ENCODE measurements at regions not wholly inside any gene's neighbourhood (a gene's known extent, or its start where the extent isn't known, plus 50 kb on each side); places are given as distances from the start of the nearest gene placed in this dataset.

- H3K4me1 ChIP-seq (ENCODE audit: control insufficient read depth in 5 of 5, insufficient read depth in 5 of 5, low read length in 5 of 5): no peaks in the 10 kb centered on the region
- WGBS, 2 donors: 82 to 87% methylated on average over 4 of the region's 4 CpGs
- DNase-seq: no peak
- TF ChIP-seq CTCF (IDR thresholded peaks at IDR 0.05; ENCODE audit: control extremely low read depth, extremely low read depth): no peak
- H3K36me3 ChIP-seq (ENCODE audit: control insufficient read depth in 4 of 4, insufficient read depth in 4 of 4, low read length in 4 of 4): no peaks in the 10 kb centered on the region
- peaks cover 0 to 11% (median 0%) of the 10 kb centered on the region in 4 donors for H3K9me3 ChIP-seq (ENCODE audit: control insufficient read depth in 4 of 4, insufficient read depth in 3 of 4, low read length in 3 of 4)
- H3K4me3 ChIP-seq: no peak overlapping the region
- no peaks in the 10 kb centered on the region for H3K27me3 ChIP-seq (ENCODE audit: control insufficient read depth in 3 of 3, insufficient read depth in 3 of 3, low read length in 2 of 3)
- no peak overlapping the region for H3K27ac ChIP-seq (ENCODE audit: low read depth in 1 of 2, low read length in 1 of 2)
- no peak overlapping the region for H3K9ac ChIP-seq (ENCODE audit: insufficient read depth in 1 of 2, low read length in 2 of 2)
- ATAC-seq (ENCODE audit: insufficient read depth, low FRiP score): no peak
These were observed 183.5 kb upstream of the PHYHIPL start for GRCh38 chr10:58992830-58993460.

- H3K27ac ChIP-seq (ENCODE audit: low read depth in 1 of 2, low read length in 1 of 2): no peak overlapping the region
- DNase-seq (no peak), ATAC-seq (ENCODE audit: insufficient read depth, low FRiP score) (no peak)
- no peaks in the 10 kb centered on the region for H3K4me1 ChIP-seq (ENCODE audit: control insufficient read depth in 5 of 5, insufficient read depth in 5 of 5, low read length in 5 of 5)
- H3K27me3 ChIP-seq (ENCODE audit: control insufficient read depth in 3 of 3, insufficient read depth in 3 of 3, low read length in 2 of 3): no peaks in the 10 kb centered on the region
- WGBS, 2 donors: 73% methylated on average over 7 of the region's 7 CpGs
- no peak overlapping the region for H3K4me3 ChIP-seq
- TF ChIP-seq CTCF (IDR thresholded peaks at IDR 0.05; ENCODE audit: control extremely low read depth, extremely low read depth): no peak
- H3K36me3 ChIP-seq (ENCODE audit: control insufficient read depth in 4 of 4, insufficient read depth in 4 of 4, low read length in 4 of 4): no peaks in the 10 kb centered on the region
- H3K9me3 ChIP-seq (ENCODE audit: control insufficient read depth in 4 of 4, insufficient read depth in 3 of 4, low read length in 3 of 4): peaks cover 0 to 10% (median 0%) of the 10 kb centered on the region in 4 donors
- H3K9ac ChIP-seq (ENCODE audit: insufficient read depth in 1 of 2, low read length in 2 of 2): no peak overlapping the region
These were observed 182.8 kb upstream of the PHYHIPL start for GRCh38 chr10:58993480-58994221.

GRCh38 chr10:58994226-58995057 is 182.0 kb upstream of the PHYHIPL start:
- Histone ChIP-seq H3K27ac (ENCODE audit: low read depth in 1 of 2, low read length in 1 of 2) (no peak overlapping the region), H3K9ac (ENCODE audit: insufficient read depth in 1 of 2, low read length in 2 of 2) (no peak overlapping the region), H3K4me3 (no peak overlapping the region), H3K9me3 (ENCODE audit: control insufficient read depth in 4 of 4, insufficient read depth in 3 of 4, low read length in 3 of 4) (peaks cover 0 to 7% (median 0%) of the 10 kb centered on the region in 4 donors), H3K27me3 (ENCODE audit: control insufficient read depth in 3 of 3, insufficient read depth in 3 of 3, low read length in 2 of 3) (no peaks in the 10 kb centered on the region), H3K4me1 (ENCODE audit: control insufficient read depth in 5 of 5, insufficient read depth in 5 of 5, low read length in 5 of 5) (no peaks in the 10 kb centered on the region), H3K36me3 (ENCODE audit: control insufficient read depth in 4 of 4, insufficient read depth in 4 of 4, low read length in 4 of 4) (no peaks in the 10 kb centered on the region)
- TF ChIP-seq CTCF (IDR thresholded peaks at IDR 0.05; ENCODE audit: control extremely low read depth, extremely low read depth): no peak
- no peak for DNase-seq
- WGBS, 2 donors: 79 to 88% methylated on average over 4 of the region's 4 CpGs
- ATAC-seq (ENCODE audit: insufficient read depth, low FRiP score): no peak

Data from lung (tissue), 11 donors.